T-cell (primary cell): ENCODE measurements at regions not wholly inside any gene's neighbourhood (a gene's known extent, or its start where the extent isn't known, plus 50 kb on each side); places are given as distances from the start of the nearest gene placed in this dataset.

Source experiments
- ATAC-seq, 4 experiments: fragments of 200-7000 bp in 3 of 4; fragments of 150-1000 bp in 1 of 4; cut with Tn5 transposase; replicated peaks in 1 of 4; 1 replicate in 3 of 4; 2 replicates in 1 of 4; pipeline ENCODE4 v1.10.0; 2021; ENCODE audit warnings: moderate library complexity in 3 of 4, mild to moderate bottlenecking in 2 of 4, moderate number of reproducible peaks in 1 of 4
- CTCF ChIA-PET, 2 donors: fragments of 300-600 bp; sonication (Branson Sonifier 250); formaldehyde crosslinking; loops; one replicate each; lab custom pipeline; 2022; ENCODE audit warnings: antibody characterized with exemption in 2 of 2; lab: Charles Lee
- POLR2A ChIA-PET, 2 donors: fragments of 300-600 bp; sonication (Branson Sonifier 250); formaldehyde crosslinking; loops; one replicate each; lab custom pipeline; 2022; ENCODE audit warnings: antibody characterized with exemption in 2 of 2; lab: Charles Lee
- DNase-seq, 35 experiments: peaks; one replicate each; pipeline versions ENCODE4 v3.0.0 to v3.0.0-alpha.2; 2013 to 2023
- H3K27ac ChIP-seq: one replicate; pipeline ENCODE4 v1.5.1; 2013; ENCODE audit warnings: low read length
- H3K27me3 ChIP-seq, 2 experiments: replicated peaks in 1 of 2; 1 replicate in 1 of 2; 2 replicates in 1 of 2; pipeline versions ENCODE4 v1.6.1 to v1.7.0; 2013; ENCODE audit warnings: low read length in 1 of 2, mixed read lengths in 1 of 2; ENCODE audit not compliant: control insufficient read depth in 2 of 2, insufficient read depth in 2 of 2; ENCODE audit errors: extremely low read depth in 1 of 2
- H3K36me3 ChIP-seq, 2 donors: 1 replicate in 1 of 2; 2 replicates in 1 of 2; pipeline versions ENCODE4 v1.6.1 to v1.7.0; 2013; ENCODE audit warnings: low read length in 1 of 2; ENCODE audit not compliant: control insufficient read depth in 2 of 2, insufficient read depth in 1 of 2; ENCODE audit errors: extremely low read depth in 1 of 2
- H3K4me1 ChIP-seq, 2 experiments: 1 replicate in 1 of 2; 2 replicates in 1 of 2; pipeline versions ENCODE4 v1.6.1 to v1.7.0; 2013; ENCODE audit warnings: low read length in 2 of 2, mixed read lengths in 1 of 2; ENCODE audit not compliant: insufficient read depth in 2 of 2, control insufficient read depth in 1 of 2; ENCODE audit errors: extremely low read depth in 1 of 2
- H3K4me3 ChIP-seq, 2 donors: 1 replicate in 1 of 2; 2 replicates in 1 of 2; pipeline versions ENCODE4 v1.5.1 to v1.7.0; 2013; ENCODE audit warnings: mild to moderate bottlenecking in 2 of 2, low read length in 1 of 2, moderate library complexity in 1 of 2; ENCODE audit not compliant: control insufficient read depth in 1 of 2; ENCODE audit errors: extremely low read depth in 1 of 2
- H3K9me3 ChIP-seq: 2 replicates; pipeline ENCODE4 v1.7.0; 2013
- H3K27ac Mint-ChIP-seq, 2 donors: one replicate each; pipeline ENCODE4 v1.8.0; 2020 to 2021; ENCODE audit warnings: mild to moderate bottlenecking in 2 of 2, mixed read lengths in 2 of 2
- H3K27me3 Mint-ChIP-seq, 2 donors: one replicate each; pipeline ENCODE4 v1.8.0; 2021 to 2022; ENCODE audit warnings: mixed read lengths in 2 of 2
- H3K36me3 Mint-ChIP-seq: one replicate; pipeline ENCODE4 v1.8.0; 2021; ENCODE audit warnings: mixed read lengths
- H3K4me1 Mint-ChIP-seq, 3 donors: one replicate each; pipeline ENCODE4 v1.8.0; 2020 to 2022; ENCODE audit warnings: mixed read lengths in 3 of 3, mild to moderate bottlenecking in 1 of 3
- H3K4me3 Mint-ChIP-seq, 3 donors: one replicate each; pipeline ENCODE4 v1.8.0; 2020 to 2022; ENCODE audit warnings: mild to moderate bottlenecking in 3 of 3, mixed read lengths in 3 of 3, moderate library complexity in 3 of 3
- H3K9me3 Mint-ChIP-seq, 3 donors: one replicate each; pipeline ENCODE4 v1.8.0; 2020 to 2022; ENCODE audit warnings: mixed read lengths in 3 of 3
- WGBS: methylation state at CpG from one replicate; pipeline ENCODE4 v1.1.5; 2013; ENCODE audit warnings: missing lambda C conversion rate; ENCODE audit not compliant: insufficient coverage; 5-methylcytosine and 5-hydroxymethylcytosine counted together

DNA sequence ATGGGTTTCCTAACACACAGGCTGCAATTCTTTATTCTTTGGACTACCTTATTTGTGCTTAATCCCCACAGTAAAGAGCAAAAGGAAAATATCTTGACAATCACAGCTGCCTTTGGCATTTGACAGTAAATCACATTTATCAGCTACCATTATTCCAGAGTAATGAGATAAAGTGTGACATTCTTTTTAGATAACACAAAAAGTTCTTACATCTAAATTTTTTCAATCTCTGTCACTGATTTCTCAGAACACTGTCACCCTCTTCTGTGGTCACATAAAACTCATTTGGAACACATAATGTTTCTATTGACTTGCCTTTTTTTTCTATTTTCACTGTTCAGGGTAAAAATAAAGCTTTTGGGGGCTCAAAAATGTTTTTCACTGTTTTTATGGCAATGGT is 484.6 kb downstream of the LTN1 start:
- no peaks in the 10 kb centered on the region for H3K4me1 ChIP-seq
- no peak overlapping the region for H3K4me3 Mint-ChIP-seq
- H3K27me3 ChIP-seq = no peaks in the 10 kb centered on the region
- H3K36me3 Mint-ChIP-seq = no peaks in the 10 kb centered on the region
- POLR2A ChIA-PET = no interaction called here
- no peak overlapping the region for H3K4me3 ChIP-seq
- no peak overlapping the region for H3K27ac ChIP-seq
- H3K9me3 Mint-ChIP-seq = peaks cover 9 to 20% (median 14%) of the 10 kb centered on the region in 3 donors
- CTCF ChIA-PET = interaction anchor here in 1 of 2 donors (1.9 kb wide), 1 partner anchor 237 kb away, joined by 7 read pairs; no protein-coding TSS in a partner anchor
- no peaks in the 10 kb centered on the region for H3K4me1 Mint-ChIP-seq
- H3K27ac Mint-ChIP-seq = no peak overlapping the region
- no peak for ATAC-seq
- peaks cover 6 to 11% of the 10 kb centered on the region in 2 donors for H3K27me3 Mint-ChIP-seq
- H3K36me3 ChIP-seq = no peaks in the 10 kb centered on the region
- H3K9me3 ChIP-seq = no peaks in the 10 kb centered on the region
- no peak for DNase-seq

DNA sequence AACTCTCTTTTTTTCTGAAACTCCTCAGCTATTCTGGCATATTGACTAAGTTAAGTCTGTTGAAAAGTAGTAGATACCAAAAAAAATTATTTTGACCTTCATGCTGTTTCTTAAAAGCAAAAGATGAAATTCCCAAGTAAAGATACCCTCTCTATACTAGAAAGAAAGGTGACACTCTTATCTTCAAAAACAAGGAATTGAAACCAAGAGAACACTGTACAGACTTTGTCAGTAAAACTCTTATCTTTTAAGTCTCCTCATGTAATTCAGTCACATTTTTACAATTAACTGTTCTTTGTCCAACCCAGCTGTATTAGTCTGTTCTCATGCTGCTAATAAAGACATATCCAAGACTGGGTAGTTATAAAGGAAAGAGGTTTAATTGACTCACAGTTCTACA is 496.2 kb downstream of the LTN1 start:
- Histone ChIP-seq H3K27me3 (no peaks in the 10 kb centered on the region), H3K27ac (no peak overlapping the region), H3K36me3 (no peaks in the 10 kb centered on the region), H3K4me1 (no peaks in the 10 kb centered on the region), H3K4me3 (no peak overlapping the region), H3K9me3 (no peaks in the 10 kb centered on the region)
- no peaks in the 10 kb centered on the region for H3K4me1 Mint-ChIP-seq
- POLR2A ChIA-PET = no interaction called here
- no peak for ATAC-seq
- CTCF ChIA-PET = no interaction called here
- no peak for DNase-seq
- H3K27ac Mint-ChIP-seq = no peak overlapping the region
- H3K27me3 Mint-ChIP-seq = peaks cover 1 to 4% of the 10 kb centered on the region in 2 donors
- H3K4me3 Mint-ChIP-seq = no peak overlapping the region
- H3K36me3 Mint-ChIP-seq = peaks cover 3% of the 10 kb centered on the region
- peaks cover 0 to 4% (median 3%) of the 10 kb centered on the region in 3 donors for H3K9me3 Mint-ChIP-seq

DNA sequence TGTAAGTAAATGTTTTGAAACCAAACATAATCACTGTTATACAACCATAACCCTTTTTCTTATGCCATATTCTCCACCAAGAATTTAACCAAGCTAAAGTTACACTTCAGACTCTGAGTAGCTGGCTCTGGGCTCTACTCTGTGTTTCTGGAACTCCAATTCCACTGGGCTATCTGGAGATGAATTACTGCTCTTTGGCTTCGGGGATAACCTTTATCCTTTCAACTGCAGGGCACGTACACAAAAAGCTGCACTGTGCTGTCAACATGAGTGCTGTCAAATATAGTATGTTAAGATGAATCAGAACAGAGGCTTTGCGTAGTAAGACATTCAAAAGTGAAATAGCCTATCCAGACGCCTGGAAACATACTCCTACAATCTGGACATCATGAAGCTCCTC is 500.6 kb downstream of the LTN1 start:
- Mint-ChIP-seq H3K36me3 (no peaks in the 10 kb centered on the region), H3K27me3 (peaks cover 0 to 3% of the 10 kb centered on the region in 2 donors)
- WGBS = 83% methylated on average over 3 of the region's 4 CpGs

DNA sequence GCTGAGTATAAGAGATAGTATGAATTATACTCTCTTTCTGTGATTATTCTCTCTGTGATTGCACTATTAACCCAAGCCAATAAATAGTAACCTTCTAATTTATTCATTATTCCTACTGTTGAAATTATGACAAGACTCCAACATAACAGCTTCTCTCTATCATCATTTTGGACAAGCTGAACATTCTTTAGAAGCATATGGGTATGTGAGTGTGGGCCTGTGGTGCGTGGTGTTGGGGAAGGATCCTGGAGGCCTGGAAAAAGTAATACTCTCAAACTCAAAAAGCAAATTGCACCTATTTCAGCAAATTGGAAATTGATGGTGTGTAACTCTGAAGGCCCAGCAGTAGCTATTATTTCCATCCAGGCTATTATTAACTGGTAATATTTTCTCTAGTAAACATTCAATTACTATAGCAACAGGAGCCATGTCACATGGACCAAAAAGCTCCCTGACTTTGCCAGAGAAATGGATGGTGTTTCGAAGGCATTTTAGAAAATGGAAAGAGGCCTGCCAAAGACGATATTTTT is 502.8 kb downstream of the LTN1 start:
- Mint-ChIP-seq H3K4me1 (no peaks in the 10 kb centered on the region), H3K27me3 (peaks cover 0 to 3% of the 10 kb centered on the region in 2 donors), H3K27ac (no peak overlapping the region), H3K4me3 (no peak overlapping the region), H3K36me3 (no peaks in the 10 kb centered on the region), H3K9me3 (no peaks in the 10 kb centered on the region)
- Histone ChIP-seq H3K27me3 (no peaks in the 10 kb centered on the region), H3K27ac (no peak overlapping the region), H3K36me3 (no peaks in the 10 kb centered on the region), H3K4me3 (no peak overlapping the region), H3K9me3 (no peaks in the 10 kb centered on the region), H3K4me1 (no peaks in the 10 kb centered on the region)
- ATAC-seq (no peak), DNase-seq (no peak)
- no CpG with 5 or more reads among the region's 3 CpGs for WGBS
- CTCF ChIA-PET = no interaction called here
- POLR2A ChIA-PET = no interaction called here

More for the DNA sequence above, 500.6 kb downstream of the LTN1 start:
- H3K27me3 ChIP-seq = no peaks in the 10 kb centered on the region
- H3K9me3 ChIP-seq = no peaks in the 10 kb centered on the region
- no peak overlapping the region for H3K4me3 ChIP-seq
- CTCF ChIA-PET = no interaction called here
- no peak overlapping the region for H3K27ac ChIP-seq
- Mint-ChIP-seq H3K4me3 (no peak overlapping the region), H3K27ac (no peak overlapping the region), H3K4me1 (no peaks in the 10 kb centered on the region), H3K9me3 (no peaks in the 10 kb centered on the region)
- H3K36me3 ChIP-seq = no peaks in the 10 kb centered on the region
- DNase-seq (no peak), ATAC-seq (no peak)
- POLR2A ChIA-PET = interaction anchor here in 1 of 2 donors (0.6 kb wide), 1 partner anchor 1685 kb away, joined by 3 read pairs; no protein-coding TSS in a partner anchor
- H3K4me1 ChIP-seq = no peaks in the 10 kb centered on the region

DNA sequence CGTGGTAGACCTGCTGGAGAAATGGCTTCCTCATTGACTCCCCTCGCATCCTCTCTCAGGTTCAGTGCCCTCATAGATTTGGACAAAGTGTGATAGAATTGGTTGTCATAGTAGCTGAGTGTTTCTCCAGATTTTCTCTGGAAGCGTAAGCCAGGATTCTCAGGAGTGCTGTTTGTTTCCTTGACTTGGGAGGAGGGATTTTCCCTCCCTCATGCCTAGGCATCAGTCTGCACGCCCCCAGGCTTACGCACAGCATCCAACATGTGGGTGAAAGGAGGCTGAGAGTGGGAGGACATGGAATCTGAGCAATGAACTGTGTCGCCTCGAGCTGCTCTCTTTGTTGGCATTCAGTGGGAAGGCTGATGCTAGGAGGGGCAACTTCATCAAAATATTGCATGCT is 503.5 kb downstream of the LTN1 start:
- Mint-ChIP-seq H3K36me3 (no peaks in the 10 kb centered on the region), H3K4me3 (no peak overlapping the region), H3K9me3 (no peaks in the 10 kb centered on the region), H3K27ac (no peak overlapping the region), H3K4me1 (no peaks in the 10 kb centered on the region), H3K27me3 (peaks cover 0 to 3% of the 10 kb centered on the region in 2 donors)
- H3K36me3 ChIP-seq = no peaks in the 10 kb centered on the region
- ChIA-PET CTCF (no interaction called here), POLR2A (no interaction called here)
- ATAC-seq (no peak), DNase-seq (no peak)
- no peaks in the 10 kb centered on the region for H3K4me1 ChIP-seq
- H3K27me3 ChIP-seq = no peaks in the 10 kb centered on the region
- no peaks in the 10 kb centered on the region for H3K9me3 ChIP-seq
- H3K4me3 ChIP-seq = no peak overlapping the region
- H3K27ac ChIP-seq = no peak overlapping the region
- WGBS = 74% methylated on average over 5 of the region's 7 CpGs

DNA sequence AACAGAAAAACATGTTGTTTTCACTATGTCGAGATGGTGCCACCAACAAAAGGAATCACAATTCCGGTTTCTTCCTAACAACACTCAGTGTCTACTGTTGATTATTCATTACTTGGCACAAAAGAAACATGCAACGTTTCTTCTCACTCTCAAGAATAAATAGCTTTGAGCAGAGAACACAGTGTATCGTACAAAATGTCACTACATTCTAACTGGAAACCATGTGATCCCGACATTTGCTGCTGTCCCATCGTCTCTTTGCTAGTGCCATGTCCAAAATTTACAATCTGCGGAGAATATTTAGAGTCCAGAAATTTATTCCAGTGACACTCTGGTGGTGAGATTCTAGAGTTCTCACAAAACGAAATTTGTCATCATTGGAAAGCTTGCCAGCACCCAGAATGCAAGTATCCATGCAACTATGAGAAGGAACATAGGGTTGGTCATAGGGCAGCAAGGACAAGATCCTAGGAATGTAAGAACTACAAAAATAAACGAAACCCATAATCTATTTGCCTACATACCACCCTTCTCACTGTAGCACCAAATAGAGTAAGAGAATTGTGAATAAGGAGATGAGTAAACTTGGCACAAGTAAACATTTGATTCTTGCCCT is 505.1 kb downstream of the LTN1 start:
- Histone ChIP-seq H3K27ac (no peak overlapping the region), H3K4me3 (no peak overlapping the region), H3K9me3 (no peaks in the 10 kb centered on the region), H3K36me3 (no peaks in the 10 kb centered on the region), H3K27me3 (no peaks in the 10 kb centered on the region), H3K4me1 (no peaks in the 10 kb centered on the region)
- no peaks in the 10 kb centered on the region for H3K4me1 Mint-ChIP-seq
- no peaks in the 10 kb centered on the region for H3K9me3 Mint-ChIP-seq
- H3K27ac Mint-ChIP-seq = no peak overlapping the region
- H3K4me3 Mint-ChIP-seq = no peak overlapping the region
- no peak for ATAC-seq
- H3K36me3 Mint-ChIP-seq = no peaks in the 10 kb centered on the region
- ChIA-PET CTCF (no interaction called here), POLR2A (no interaction called here)
- no peak for DNase-seq
- WGBS = 79% methylated on average over 4 of the region's 9 CpGs
- peaks cover 0 to 3% of the 10 kb centered on the region in 2 donors for H3K27me3 Mint-ChIP-seq
